Germinal center (tissue), 1 donor: ENCODE measurements at regions not wholly inside any gene's neighbourhood (a gene's known extent, or its start where the extent isn't known, plus 50 kb on each side); places are given as distances from the start of the nearest gene placed in this dataset.
"Not testable (repeated sequence)": the region's sequence is repeated elsewhere in the genome, so short reads cannot be mapped to it uniquely, and the experiment has no call there.

Experiments
- DNase-seq: peaks from one replicate; pipeline ENCODE4 v3.0.0; 2012; ENCODE audit warnings: mixed read lengths, low spot score

DNA sequence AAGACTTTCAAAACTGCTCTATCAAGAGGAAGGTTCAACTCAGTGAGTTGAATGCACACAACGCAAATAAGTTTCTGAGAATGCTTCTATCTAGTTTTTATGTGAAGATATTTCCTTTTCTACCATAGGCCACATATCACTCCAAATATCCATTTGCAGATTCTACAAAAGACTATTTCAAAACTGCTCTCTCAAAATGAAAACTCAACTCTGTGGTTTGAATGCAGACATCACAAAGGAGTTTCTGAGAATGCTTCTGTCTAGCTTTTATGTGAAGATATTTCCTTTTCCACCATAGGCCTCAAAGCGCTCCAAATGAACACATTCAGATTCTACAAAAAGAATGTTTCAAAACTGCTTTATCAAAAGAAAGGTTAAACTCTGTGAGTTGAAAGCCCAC, 1093.1 kb upstream of the DEFB115 start:
- not testable (repeated sequence) for DNase-seq

GRCh38 chr20:30167540-30167939, 1089.9 kb upstream of the DEFB115 start:
- DNase-seq: no peak

DNA sequence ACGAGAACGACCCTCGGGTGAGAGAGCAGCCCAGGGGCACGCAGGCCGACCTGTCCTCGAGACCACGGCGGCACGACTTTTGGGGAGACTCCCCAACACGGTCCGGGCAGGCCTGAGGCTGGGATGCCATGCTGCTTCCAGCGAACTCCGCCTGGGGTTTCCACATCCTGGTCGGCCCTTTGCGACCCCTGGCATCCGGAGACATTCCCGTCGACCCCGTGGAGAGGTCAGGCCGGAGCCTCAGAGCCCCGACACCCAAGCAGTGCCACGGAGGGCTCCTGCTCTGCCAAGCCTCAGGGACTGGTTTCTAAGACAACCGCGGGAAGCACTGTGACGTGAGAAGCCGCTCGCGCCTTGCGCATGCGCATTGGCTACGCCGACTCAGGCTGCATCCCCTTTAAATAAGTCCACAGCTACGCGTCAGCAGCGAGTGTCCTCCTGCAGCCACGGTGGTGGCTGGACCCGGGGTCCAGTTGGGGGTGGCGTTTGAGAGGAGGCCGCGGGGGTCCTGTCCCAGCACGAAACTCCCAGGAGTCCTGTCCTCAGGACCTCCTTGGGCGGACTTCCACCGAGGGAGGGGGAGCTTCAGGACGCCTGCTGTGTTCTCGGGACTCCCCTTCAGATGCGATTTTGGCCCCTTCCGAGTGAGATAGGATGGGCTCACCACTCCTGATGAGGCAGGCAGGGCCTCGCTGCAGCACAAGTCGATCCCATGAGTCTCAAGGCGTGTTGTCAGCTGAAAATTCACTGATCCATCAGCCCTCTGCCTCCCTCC, 1089.3 kb upstream of the DEFB115 start:
- DNase-seq: no peak

- no peak for DNase-seq
Measured at GRCh38 chr20:30168800-30169138, 1088.7 kb upstream of the DEFB115 start.

- DNase-seq: no peak
Measured at GRCh38 chr20:30175681-30176080, 1081.8 kb upstream of the DEFB115 start.

DNA sequence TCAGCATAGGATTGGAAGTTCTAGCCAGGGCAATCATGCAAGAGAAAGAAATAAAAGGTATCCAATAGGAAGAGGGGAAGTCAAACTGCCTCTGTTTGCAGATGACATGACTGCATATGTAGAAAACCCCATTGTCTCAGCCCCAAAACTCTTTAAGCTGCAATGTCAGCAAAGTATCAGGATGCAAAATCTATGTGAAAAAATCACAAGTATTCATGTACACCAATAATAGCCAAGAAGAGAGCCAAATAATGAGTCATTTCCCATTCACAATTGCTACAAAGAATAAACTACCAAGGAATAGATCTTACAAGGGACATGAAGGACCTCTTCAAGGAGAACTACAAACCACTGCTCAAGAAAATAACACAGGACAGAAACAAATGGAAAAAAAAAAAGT, 1074.3 kb upstream of the DEFB115 start:
- DNase-seq: not testable (repeated sequence)

DNA sequence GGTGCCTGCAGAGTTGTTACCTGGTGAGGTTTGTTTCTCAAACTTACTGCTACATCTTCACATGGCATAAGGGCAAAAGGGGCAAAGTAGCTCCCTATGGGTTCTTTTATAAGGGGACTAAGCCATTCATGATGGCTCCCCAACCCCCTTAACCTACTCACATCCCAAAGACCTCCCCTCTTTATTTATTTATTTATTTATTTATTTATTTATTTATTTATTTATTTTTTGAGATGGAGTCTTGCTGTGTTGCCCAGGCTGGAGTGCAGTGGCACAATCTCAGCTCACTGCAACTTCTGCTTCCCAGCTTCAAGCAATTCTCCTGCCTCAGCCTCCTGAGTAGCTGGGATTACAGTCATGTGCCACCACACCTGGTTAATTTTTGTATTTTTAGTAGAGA, 1065.7 kb upstream of the DEFB115 start:
- not testable (repeated sequence) for DNase-seq

- DNase-seq: not testable (repeated sequence)
Measured at GRCh38 chr20:30234477-30234876, 1023.0 kb upstream of the DEFB115 start.

DNA sequence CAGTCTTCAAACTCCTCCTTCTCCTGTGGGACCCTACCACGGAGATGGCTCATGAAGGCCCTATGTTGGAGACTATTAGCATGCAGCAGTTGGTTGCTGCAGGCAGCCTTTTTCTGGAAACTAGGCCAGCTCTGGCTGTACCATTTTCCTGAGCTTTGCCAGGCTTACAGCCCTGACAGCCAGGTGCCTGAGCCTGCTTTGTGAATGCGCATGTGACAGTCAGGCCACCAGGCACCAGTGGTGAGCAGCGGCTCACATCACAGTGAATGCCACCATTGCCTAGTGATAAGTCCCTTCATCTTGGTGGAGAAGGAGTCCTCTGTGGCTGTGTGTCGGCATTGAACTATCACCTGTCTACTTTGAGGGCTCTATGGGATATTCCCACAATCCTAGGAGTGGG, 982.4 kb upstream of the DEFB115 start:
- not testable (repeated sequence) for DNase-seq

DNA sequence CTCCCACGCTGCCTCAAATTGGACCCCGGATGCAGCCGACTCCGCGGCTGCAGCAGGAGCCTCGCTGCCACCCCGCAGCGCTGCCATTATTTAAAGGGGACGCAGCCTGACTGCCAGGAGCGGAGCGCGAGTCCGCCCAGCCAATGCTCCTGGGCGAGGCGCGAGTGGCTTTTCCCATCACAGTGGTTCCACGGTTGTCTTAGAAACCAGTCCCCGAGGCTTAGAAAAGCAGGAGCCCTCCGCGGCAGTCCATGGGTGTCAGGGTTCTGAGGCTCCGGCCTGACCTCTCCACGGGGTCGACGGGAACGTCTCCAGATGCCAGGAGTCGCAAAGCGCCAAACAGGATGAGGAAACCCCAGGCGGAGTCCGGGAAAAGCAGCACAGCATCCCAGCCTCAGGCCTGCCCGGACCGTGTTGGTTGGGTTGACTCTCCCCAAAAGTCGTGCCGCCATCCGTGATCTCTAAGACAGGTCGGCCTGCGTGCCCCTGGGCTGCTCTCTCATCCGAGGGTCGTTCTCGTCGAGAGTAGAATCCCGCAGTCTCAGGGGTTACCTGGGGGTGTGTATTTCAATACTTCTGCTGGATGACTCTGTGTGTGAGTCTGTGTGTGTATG, 975.8 kb upstream of the DEFB115 start:
- DNase-seq: no peak

DNA sequence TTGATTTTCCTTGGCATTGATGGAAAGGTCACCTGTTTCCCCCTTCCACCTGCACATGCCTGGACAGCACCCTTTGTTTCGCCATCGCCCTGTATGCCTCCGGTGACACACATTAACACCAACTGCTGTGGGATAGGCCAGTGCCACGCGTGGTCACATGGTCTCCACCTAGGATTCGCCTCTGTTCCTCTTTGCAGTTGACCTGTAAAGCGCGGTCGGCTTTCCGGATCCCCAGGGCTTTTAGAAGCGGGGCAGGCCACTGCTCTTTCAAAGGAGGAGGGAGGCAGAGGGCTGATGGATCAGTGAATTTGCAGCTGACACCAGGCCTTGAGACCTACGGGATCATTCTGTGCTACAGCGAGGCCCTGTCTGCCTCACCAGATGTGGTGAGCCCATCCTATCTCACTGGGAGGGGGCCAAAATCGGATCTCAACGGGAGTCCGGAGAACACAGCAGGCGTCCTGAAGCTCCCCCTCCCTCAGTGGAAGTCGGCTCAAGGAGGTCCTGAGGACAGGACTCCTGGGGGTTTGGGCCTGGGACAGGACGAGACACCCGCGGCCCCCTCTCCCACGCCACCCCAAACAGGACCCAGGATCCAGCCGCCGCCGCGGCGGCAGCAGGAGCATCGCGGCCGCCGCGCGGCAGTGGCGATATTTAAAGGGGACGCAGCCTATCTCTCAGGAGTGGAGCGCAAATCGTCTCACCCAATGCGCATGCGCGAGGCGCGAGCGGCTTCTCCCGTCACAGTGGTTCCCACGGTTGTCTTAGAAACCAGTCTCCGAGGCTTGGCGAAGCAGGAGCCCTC, 973.8 kb upstream of the DEFB115 start:
- peak; percentile 28 for DNase-seq

- no peak for DNase-seq
Measured at GRCh38 chr20:30284281-30284905, 973.1 kb upstream of the DEFB115 start.

DNA sequence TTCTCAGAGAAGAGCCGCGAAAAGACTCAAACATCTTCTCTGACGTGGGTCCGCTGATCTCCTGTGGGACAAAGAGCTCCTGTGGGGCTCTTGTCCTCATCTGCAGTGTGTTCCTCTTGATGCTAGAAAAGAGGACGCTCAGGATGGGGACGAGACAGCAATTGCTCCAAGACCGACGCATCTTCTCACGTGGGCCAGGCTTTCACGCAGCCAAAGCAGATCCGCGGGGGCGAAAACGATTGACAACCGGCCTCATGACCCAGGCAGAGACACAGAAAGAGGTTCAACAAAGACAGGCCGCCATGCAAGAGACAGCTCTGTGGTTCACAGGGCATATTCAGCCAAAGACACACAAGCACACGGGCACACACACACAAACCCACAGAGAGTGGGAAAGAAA, 971.8 kb upstream of the DEFB115 start:
- no peak for DNase-seq

DNA sequence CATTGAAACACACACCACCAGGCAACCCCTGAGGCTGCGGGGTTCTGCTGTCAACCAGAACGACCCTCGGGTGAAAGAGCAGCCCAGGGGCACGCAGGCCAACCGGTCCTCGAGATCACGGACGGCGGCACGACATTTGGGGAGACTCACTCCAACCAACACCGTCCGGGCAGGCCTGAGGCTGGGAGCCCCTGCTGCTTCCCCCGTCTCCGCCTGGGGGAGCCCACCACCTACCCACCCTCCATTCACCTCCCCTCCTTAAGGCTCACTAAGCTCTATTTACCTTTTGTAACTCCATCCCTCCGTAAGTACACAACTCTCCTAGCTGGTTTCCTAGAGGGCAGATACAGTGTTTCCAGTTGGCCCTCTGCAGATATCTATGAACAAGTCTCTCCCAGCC, 971.3 kb upstream of the DEFB115 start:
- DNase-seq: no peak

GRCh38 chr20:30287459-30287858, 970.0 kb upstream of the DEFB115 start:
- not testable (repeated sequence) for DNase-seq

- no peak for DNase-seq
Measured at GRCh38 chr20:30288346-30288745, 969.1 kb upstream of the DEFB115 start.

- not testable (repeated sequence) for DNase-seq
Measured at GRCh38 chr20:30289049-30289448, 968.4 kb upstream of the DEFB115 start.

GRCh38 chr20:30289711-30290141, 967.7 kb upstream of the DEFB115 start:
- not testable (repeated sequence) for DNase-seq

DNA sequence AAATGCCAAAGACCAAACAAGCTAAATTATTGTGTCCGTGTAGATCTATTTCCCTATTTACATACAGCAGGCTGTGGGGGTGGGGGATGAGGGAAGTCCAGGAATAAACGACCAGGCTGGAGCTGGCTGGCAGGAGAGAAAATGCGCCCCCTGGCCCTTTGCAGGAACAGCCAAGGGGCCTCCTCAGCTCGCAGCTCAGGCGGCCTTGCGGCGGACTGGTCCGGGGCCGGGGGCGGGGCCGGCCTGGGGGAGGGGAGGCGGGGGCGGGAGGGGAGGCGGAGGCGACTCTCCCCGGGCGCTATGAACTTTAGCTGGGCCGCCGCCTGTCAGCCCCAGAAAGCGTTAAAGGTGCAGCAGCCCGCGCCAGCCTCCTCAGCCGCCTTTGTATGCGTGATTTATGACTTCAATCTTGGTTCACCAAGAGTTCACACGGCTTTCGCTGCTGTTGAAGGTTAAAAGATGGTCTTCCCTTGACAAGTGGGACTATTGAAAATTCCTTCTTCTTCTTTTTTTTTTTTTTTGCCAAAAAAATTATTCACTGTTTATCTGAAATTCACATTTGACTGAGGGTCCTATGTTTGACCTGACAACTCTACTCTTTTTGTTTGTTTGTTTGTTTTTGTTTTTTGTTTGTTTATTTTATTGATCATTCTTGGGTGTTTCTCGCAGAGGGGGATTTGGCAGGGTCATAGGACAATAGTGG, 967.0 kb upstream of the DEFB115 start:
- peak; percentile 34 for DNase-seq

DNA sequence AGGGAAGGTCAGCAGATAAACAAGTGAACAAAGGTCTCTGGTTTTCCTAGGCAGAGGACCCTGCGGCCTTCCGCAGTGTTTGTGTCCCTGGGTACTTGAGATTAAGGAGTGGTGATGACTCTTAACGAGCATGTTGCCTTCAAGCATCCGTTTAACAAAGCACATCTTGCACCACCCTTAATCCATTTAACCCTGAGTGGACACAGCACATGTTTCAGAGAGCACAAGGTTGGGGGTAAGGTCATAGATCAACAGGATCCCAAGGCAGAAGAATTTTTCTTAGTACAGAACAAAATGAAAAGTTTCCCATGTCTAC, 966.4 kb upstream of the DEFB115 start:
- DNase-seq: not testable (repeated sequence)

- not testable (repeated sequence) for DNase-seq
Measured at GRCh38 chr20:30291686-30292085, 965.8 kb upstream of the DEFB115 start.

DNA sequence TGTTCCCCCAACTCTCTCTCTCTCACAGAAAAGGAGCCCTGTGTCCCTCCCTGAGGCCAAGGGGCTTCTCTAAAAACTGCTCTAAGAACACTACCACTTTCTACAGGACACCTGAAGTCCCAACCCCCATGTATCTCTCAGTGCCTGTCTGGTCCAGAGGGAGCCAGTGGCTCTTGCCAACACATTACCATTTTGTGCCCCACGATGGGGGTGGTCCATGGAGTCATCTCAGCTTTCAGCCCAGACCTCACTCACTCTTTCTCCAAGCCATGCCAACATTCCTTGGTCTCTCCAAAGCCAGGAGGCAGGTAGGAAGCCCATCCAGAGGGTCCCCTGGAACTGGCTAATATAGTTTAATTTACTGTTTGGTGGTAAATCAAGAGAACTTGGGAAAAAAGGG, 962.1 kb upstream of the DEFB115 start:
- not testable (repeated sequence) for DNase-seq
